ENCODE measurements at regions not wholly inside any gene's neighbourhood (a gene's known extent, or its start where the extent isn't known, plus 50 kb on each side); places are given as distances from the start of the nearest gene placed in this dataset.

- Histone ChIP-seq H3K4me3 (no peak overlapping the region), H3K27me3 (no peaks in the 10 kb centered on the region), H3K27ac (no peak overlapping the region), H3K9me3 (no peaks in the 10 kb centered on the region), H3K4me1 (peaks cover 7% of the 10 kb centered on the region), H3K36me3 (no peaks in the 10 kb centered on the region)
- DNase-seq (ENCODE audit: extremely low spot score in 2 of 2) = no peak
- TF ChIP-seq POLR2AphosphoS5 (IDR thresholded peaks at IDR 0.05; ENCODE audit: insufficient read depth in 1 of 2, low read depth in 1 of 2) = no peak
- TF ChIP-seq, protein P1, sequence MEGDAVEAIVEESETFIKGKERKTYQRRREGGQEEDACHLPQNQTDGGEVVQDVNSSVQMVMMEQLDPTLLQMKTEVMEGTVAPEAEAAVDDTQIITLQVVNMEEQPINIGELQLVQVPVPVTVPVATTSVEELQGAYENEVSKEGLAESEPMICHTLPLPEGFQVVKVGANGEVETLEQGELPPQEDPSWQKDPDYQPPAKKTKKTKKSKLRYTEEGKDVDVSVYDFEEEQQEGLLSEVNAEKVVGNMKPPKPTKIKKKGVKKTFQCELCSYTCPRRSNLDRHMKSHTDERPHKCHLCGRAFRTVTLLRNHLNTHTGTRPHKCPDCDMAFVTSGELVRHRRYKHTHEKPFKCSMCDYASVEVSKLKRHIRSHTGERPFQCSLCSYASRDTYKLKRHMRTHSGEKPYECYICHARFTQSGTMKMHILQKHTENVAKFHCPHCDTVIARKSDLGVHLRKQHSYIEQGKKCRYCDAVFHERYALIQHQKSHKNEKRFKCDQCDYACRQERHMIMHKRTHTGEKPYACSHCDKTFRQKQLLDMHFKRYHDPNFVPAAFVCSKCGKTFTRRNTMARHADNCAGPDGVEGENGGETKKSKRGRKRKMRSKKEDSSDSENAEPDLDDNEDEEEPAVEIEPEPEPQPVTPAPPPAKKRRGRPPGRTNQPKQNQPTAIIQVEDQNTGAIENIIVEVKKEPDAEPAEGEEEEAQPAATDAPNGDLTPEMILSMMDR (IDR thresholded peaks at IDR 0.05) = no peak
- TF ChIP-seq POLR2A (IDR thresholded peaks at IDR 0.05) = no peak
- intact Hi-C loops (cut with DNase I) = no loop called here
Observed at GRCh38 chr5:108629779-108630528, 117.7 kb upstream of the FER start.

- intact Hi-C loops (cut with DNase I) = no loop called here
- no peaks in the 10 kb centered on the region for H3K4me1 ChIP-seq
Observed at GRCh38 chr5:108625654-108626053, 122.0 kb upstream of the FER start.

DNA sequence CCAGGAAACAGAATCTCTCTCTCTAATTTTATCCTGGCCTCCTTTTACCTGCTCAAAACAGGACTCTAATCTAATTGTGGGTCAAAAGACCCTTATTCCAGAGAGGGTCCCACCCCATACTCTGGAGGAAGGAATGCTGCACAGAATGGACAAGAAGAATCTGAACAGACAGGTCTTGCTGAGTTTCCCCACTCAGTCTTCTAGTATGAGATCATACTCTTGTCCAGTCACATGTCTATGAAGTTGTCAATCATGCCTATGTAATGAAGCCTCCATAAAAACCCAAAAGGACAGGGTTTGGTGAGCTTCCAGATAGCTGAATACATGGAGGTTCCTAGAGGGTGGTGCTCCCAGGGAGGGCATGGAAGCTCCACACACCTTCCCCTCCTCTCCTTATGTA is 123.9 kb upstream of the FER start:
- Histone ChIP-seq H3K9me3 (no peaks in the 10 kb centered on the region), H3K4me3 (no peak overlapping the region), H3K4me1 (no peaks in the 10 kb centered on the region), H3K27ac (no peak overlapping the region), H3K36me3 (no peaks in the 10 kb centered on the region), H3K27me3 (no peaks in the 10 kb centered on the region)
- DNase-seq (ENCODE audit: extremely low spot score in 2 of 2) = no peak
- intact Hi-C loops (cut with DNase I) = no loop called here
- TF ChIP-seq, protein P1 (IDR thresholded peaks at IDR 0.05) = no peak
- TF ChIP-seq POLR2A (IDR thresholded peaks at IDR 0.05) = no peak
- TF ChIP-seq POLR2AphosphoS5 (IDR thresholded peaks at IDR 0.05; ENCODE audit: insufficient read depth in 1 of 2, low read depth in 1 of 2) = no peak

More at GRCh38 chr5:108625654-108626053, 122.0 kb upstream of the FER start:
- no peaks in the 10 kb centered on the region for H3K27me3 ChIP-seq
- TF ChIP-seq, protein P1 (IDR thresholded peaks at IDR 0.05) = no peak
- TF ChIP-seq POLR2A (IDR thresholded peaks at IDR 0.05) (no peak), POLR2AphosphoS5 (IDR thresholded peaks at IDR 0.05; ENCODE audit: insufficient read depth in 1 of 2, low read depth in 1 of 2) (no peak)
- no peak overlapping the region for H3K27ac ChIP-seq
- no peaks in the 10 kb centered on the region for H3K9me3 ChIP-seq
- no peaks in the 10 kb centered on the region for H3K36me3 ChIP-seq
- no peak for DNase-seq (ENCODE audit: extremely low spot score in 2 of 2)
- H3K4me3 ChIP-seq = no peak overlapping the region

- no peaks in the 10 kb centered on the region for H3K27me3 ChIP-seq
- TF ChIP-seq POLR2AphosphoS5 (IDR thresholded peaks at IDR 0.05; ENCODE audit: insufficient read depth in 1 of 2, low read depth in 1 of 2) (no peak), POLR2A (IDR thresholded peaks at IDR 0.05) (no peak)
- TF ChIP-seq, protein P1 (IDR thresholded peaks at IDR 0.05) = no peak
- no peaks in the 10 kb centered on the region for H3K4me1 ChIP-seq
- no peak overlapping the region for H3K4me3 ChIP-seq
- intact Hi-C loops (cut with DNase I) = no loop called here
- no peaks in the 10 kb centered on the region for H3K9me3 ChIP-seq
- no peak overlapping the region for H3K27ac ChIP-seq
- DNase-seq (ENCODE audit: extremely low spot score in 2 of 2) = no peak
- H3K36me3 ChIP-seq = no peaks in the 10 kb centered on the region
Observed at GRCh38 chr5:108620516-108620915, 127.2 kb upstream of the FER start.

DNA sequence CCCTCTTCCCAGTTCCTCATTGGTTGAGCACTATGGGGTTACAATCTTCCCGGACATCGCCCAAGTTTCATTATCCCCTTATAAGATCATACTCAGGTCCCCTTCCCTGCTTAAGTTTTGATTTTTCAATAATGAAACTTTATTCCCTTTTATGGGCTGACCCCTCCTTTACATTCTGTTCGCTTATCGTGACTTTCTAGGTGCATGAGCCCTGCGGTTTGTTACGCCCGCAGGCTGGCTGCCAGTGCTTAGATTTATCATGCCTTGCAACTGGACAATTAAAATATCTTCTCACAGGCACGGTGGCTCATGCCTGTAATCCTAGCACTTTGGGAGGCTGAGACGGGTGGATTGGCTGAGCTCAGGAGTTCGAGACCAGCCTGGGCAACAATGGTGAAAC is 127.9 kb upstream of the FER start:
- Histone ChIP-seq H3K27ac (no peak overlapping the region), H3K4me3 (no peak overlapping the region), H3K9me3 (no peaks in the 10 kb centered on the region), H3K36me3 (no peaks in the 10 kb centered on the region), H3K4me1 (no peaks in the 10 kb centered on the region), H3K27me3 (no peaks in the 10 kb centered on the region)
- TF ChIP-seq, protein P1 (IDR thresholded peaks at IDR 0.05) = no peak
- TF ChIP-seq POLR2AphosphoS5 (IDR thresholded peaks at IDR 0.05; ENCODE audit: insufficient read depth in 1 of 2, low read depth in 1 of 2) (no peak), POLR2A (IDR thresholded peaks at IDR 0.05) (no peak)
- intact Hi-C loops (cut with DNase I) = no loop called here
- no peak for DNase-seq (ENCODE audit: extremely low spot score in 2 of 2)

All from vagina (tissue), 2 donors.